ENCODE measurements at regions not wholly inside any gene's neighbourhood (a gene's known extent, or its start where the extent isn't known, plus 50 kb on each side); places are given as distances from the start of the nearest gene placed in this dataset.

DNA sequence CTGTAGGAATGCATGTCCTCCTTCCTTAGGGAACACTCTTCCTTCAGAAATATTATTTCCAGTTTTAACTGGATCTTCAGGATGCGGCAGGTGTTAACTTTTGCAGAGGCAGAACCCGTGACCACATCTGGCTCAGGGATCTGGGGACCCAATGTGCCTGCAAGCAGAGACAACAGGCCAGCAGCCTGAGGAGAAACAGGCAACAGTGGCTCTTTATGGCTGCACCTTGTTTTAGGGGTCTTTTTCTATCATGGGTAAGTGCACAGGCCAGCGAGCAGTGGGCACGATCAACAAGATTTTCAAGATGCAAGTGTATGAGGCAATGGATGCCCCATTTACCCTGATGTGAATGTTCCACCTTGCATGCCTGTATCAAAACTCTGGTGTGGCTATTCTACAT is 497.5 kb upstream of the KLF6 start:
- no peaks in the 10 kb centered on the region for H3K9me3 ChIP-seq (replicated peaks)
- H3K27ac ChIP-seq (replicated peaks), result peak overlapping the region; percentile 82
- H3K4me3 ChIP-seq, result no peak overlapping the region
- peaks cover 53% of the 10 kb centered on the region for H3K4me1 ChIP-seq
- TF ChIP-seq, protein P1, sequence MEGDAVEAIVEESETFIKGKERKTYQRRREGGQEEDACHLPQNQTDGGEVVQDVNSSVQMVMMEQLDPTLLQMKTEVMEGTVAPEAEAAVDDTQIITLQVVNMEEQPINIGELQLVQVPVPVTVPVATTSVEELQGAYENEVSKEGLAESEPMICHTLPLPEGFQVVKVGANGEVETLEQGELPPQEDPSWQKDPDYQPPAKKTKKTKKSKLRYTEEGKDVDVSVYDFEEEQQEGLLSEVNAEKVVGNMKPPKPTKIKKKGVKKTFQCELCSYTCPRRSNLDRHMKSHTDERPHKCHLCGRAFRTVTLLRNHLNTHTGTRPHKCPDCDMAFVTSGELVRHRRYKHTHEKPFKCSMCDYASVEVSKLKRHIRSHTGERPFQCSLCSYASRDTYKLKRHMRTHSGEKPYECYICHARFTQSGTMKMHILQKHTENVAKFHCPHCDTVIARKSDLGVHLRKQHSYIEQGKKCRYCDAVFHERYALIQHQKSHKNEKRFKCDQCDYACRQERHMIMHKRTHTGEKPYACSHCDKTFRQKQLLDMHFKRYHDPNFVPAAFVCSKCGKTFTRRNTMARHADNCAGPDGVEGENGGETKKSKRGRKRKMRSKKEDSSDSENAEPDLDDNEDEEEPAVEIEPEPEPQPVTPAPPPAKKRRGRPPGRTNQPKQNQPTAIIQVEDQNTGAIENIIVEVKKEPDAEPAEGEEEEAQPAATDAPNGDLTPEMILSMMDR (IDR thresholded peaks at IDR 0.05; ENCODE audit: borderline replicate concordance), result no peak
- H3K36me3 ChIP-seq, result no peaks in the 10 kb centered on the region
- no peak for DNase-seq
- intact Hi-C loops (cut with micrococcal nuclease), result no loop called here
- H3K27me3 ChIP-seq (ENCODE audit: low read depth), result no peaks in the 10 kb centered on the region

DNA sequence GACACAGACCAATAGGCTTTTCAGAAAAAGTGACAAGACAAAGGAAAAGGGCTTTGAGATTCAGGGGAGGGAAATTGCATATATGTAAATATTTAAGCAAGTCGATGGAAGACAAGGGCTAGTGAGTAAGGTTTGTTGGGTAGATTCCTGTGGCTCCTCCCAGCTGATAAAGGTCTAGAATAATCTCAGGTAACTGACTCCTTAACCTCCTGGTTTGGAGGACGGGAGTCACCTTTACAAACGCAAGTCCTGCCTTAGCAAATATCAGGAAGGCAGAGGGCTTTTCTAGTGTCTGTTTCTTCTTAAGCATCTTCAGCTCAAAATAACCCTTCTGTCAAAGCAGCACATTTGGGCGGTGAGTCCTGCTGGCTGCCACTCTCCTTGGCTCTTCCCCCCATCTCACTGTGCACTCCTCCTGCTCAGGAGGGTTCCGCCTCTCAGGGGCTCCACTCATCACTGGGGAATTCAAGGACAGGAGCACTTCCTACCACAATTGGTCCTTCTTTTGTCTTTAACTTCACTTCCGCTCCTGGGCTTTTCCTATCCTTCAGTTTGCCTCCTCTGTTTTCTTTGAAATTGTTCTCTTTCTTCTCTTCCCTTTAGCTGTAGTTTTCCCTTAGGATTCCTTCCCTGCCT is 496.3 kb upstream of the KLF6 start:
- intact Hi-C loops (cut with micrococcal nuclease), result no loop called here
- H3K4me3 ChIP-seq, result no peak overlapping the region
- peak overlapping the region; percentile 82 for H3K27ac ChIP-seq (replicated peaks)
- peaks cover 53% of the 10 kb centered on the region for H3K4me1 ChIP-seq
- TF ChIP-seq, protein P1 (IDR thresholded peaks at IDR 0.05; ENCODE audit: borderline replicate concordance), result no peak
- H3K36me3 ChIP-seq, result no peaks in the 10 kb centered on the region
- H3K27me3 ChIP-seq (ENCODE audit: low read depth), result no peaks in the 10 kb centered on the region
- H3K9me3 ChIP-seq (replicated peaks), result no peaks in the 10 kb centered on the region
- DNase-seq, result no peak

DNA sequence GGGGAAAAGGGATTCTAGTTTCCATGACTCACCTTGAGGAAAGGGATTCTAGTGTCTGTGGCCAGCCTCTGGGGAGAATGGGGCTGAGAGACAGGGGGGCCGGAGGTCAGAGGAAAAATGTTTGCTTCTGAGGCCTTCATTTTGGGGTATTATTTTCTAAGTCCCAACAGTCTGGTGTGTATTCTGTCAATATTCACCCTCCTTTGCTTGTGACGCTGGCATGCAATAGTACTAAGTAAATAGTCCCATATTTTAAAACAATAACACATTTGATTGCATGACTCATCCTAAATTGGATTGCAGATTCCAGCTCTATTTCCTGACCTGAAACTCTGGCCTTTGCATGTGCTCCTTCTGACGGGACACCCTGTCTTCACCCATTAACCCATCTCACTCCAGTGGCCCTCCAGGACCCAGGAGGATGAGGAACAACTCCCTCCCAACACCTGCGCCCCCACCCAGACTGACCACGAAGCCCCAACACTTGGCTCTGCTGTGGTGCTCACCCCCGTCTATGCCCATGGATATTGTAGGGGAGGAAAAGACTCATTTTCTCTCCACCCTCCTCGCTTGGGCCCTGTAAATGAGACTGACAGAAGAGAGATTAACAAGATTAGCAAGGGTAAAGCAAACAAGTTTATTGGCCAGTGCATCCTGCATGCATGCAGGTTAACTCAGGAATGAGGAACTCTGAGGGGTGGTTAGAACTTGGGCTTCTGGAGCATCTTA is 495.6 kb upstream of the KLF6 start:
- peaks cover 53% of the 10 kb centered on the region for H3K4me1 ChIP-seq
- intact Hi-C loops (cut with micrococcal nuclease), result no loop called here

DNA sequence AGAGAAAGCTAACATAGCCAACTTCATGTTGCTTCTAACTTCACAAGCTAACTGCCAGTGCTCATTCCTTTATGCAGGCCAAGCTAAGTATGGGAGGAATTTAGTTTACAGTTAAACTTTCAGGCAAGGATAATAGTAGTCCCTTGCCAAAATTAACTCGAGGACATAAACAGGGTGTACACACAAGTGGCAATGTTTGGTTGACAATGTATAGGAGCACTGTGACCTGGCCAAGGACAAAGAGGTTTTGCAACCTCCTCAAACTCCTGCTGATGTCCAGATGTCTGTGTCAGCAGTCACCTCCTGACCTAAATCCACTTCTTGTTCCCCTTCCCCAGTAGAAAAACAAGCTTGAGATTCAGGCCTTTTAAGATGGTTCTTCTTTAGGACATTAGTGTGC is 494.6 kb upstream of the KLF6 start:
- H3K9me3 ChIP-seq (replicated peaks), result no peaks in the 10 kb centered on the region
- no peak for DNase-seq
- H3K36me3 ChIP-seq, result no peaks in the 10 kb centered on the region
- H3K4me1 ChIP-seq, result peaks cover 48% of the 10 kb centered on the region
- intact Hi-C loops (cut with micrococcal nuclease), result no loop called here
- H3K27ac ChIP-seq (replicated peaks), result peak overlapping the region; percentile 32
- no peaks in the 10 kb centered on the region for H3K27me3 ChIP-seq (ENCODE audit: low read depth)
- no peak overlapping the region for H3K4me3 ChIP-seq
- TF ChIP-seq, protein P1 (IDR thresholded peaks at IDR 0.05; ENCODE audit: borderline replicate concordance), result no peak

More for the DNA sequence above, 495.6 kb upstream of the KLF6 start:
- Histone ChIP-seq H3K36me3 (no peaks in the 10 kb centered on the region), H3K4me3 (no peak overlapping the region), H3K27ac (replicated peaks) (peak overlapping the region; percentile 32), H3K9me3 (replicated peaks) (no peaks in the 10 kb centered on the region), H3K27me3 (ENCODE audit: low read depth) (no peaks in the 10 kb centered on the region)
- DNase-seq, result no peak
- TF ChIP-seq, protein P1 (IDR thresholded peaks at IDR 0.05; ENCODE audit: borderline replicate concordance), result no peak

DNA sequence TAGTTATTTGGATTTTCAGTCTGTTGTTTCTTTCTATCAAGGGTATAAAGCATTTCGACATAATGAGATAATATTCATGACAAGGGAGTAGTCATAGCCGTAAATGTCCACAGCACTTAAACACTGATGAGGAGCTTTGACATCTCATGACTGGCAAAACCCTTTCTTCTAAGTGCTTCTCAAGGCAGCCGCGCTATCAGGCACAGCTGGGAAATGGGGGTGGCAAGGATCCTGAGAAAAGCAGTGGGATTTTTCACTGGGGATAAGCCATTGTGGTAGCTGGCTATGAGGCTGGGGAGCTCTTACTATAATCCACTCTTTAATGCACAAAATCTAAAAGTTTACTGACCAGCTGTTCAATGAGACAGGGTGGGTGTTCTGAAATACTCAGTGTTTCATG is 493.2 kb upstream of the KLF6 start:
- peaks cover 33% of the 10 kb centered on the region for H3K4me1 ChIP-seq
- H3K9me3 ChIP-seq (replicated peaks), result no peaks in the 10 kb centered on the region
- H3K4me3 ChIP-seq, result no peak overlapping the region
- intact Hi-C loops (cut with micrococcal nuclease), result no loop called here
- H3K36me3 ChIP-seq, result no peaks in the 10 kb centered on the region
- H3K27ac ChIP-seq (replicated peaks), result no peak overlapping the region
- TF ChIP-seq, protein P1 (IDR thresholded peaks at IDR 0.05; ENCODE audit: borderline replicate concordance), result no peak
- H3K27me3 ChIP-seq (ENCODE audit: low read depth), result no peaks in the 10 kb centered on the region
- no peak for DNase-seq

All from left ventricle myocardium inferior (tissue), 1 donor.